GM10266 (cell line): ENCODE measurements at regions not wholly inside any gene's neighbourhood (a gene's known extent, or its start where the extent isn't known, plus 50 kb on each side); places are given as distances from the start of the nearest gene placed in this dataset.

Experiments used
- DNase-seq: peaks from one replicate; pipeline ENCODE4 v3.0.0; 2012; ENCODE audit errors: extremely low spot score
- CTCF ChIP-seq: IDR thresholded peaks from 2 replicates; pipeline ENCODE4 v1.5.1; 2012; ENCODE audit warnings: mild to moderate bottlenecking, low read depth; ENCODE audit not compliant: control insufficient read depth, insufficient read depth; ENCODE audit errors: missing control alignments

DNA sequence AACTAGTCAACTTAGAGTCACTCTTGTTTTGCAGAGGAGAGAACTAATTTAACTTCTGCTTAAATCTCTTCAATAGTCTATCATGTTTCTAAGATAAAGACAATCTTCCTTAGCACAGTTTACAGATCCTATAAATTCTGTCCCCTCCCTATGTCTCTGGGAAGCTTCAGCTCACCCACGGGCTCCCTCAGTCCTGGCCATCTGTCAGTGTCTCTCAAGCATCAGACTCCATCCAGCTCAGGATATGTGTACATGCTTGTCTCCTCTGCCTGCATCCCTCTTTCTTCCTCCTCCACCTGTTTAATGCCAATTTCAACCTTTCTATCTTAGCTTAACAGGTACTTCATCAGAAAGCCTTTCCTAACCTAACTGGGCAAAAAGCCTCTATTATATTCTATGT, 177.1 kb upstream of the PTER start:
- no peak for TF ChIP-seq CTCF

DNA sequence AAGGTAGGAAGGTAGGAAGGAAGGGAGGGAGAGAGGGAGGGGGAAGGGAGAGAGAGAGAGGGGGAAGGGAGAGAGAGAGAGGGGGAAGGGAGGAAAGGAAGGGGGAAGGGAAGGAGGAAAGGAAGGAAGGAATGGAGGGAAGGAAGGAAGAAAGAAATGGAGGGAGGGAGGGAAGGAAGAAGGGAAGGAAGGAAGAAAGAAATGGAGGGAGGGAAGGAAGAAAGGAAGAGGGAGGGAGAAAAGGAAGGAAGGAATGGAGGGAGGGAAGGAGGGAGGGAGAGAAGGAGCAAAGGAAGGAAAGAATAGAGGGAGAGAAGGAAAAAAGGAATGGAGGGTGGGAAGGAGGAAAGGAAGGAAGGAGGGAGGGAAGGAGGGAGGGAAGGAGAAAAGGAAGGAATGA, 176.4 kb upstream of the PTER start:
- DNase-seq = no peak
- no peak for TF ChIP-seq CTCF

More for the DNA sequence above, 177.1 kb upstream of the PTER start:
- DNase-seq = no peak

- no peak for TF ChIP-seq CTCF
- no peak for DNase-seq
These were observed 165.2 kb upstream of the PTER start for GRCh38 chr10:16271571-16271970.

DNA sequence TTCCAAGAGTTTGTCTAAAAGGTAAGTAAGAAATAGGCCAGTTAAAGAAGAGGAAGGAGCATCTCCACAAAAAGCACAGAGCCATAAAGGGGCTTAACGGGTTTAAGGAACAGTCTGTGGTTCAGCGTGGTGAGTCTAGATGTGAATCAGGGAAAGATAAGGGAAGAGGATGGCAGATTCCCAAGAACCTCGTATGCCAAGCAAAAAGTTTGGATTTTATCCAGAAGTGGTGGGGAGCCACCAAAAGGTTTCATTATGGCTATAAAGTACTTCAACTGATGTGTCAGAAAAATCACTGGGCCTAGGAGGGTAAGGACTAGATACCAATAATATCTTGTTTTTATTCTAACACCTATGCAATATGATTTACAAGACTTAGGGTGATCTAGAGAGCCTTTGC, 161.9 kb upstream of the PTER start:
- DNase-seq = no peak
- no peak for TF ChIP-seq CTCF

DNA sequence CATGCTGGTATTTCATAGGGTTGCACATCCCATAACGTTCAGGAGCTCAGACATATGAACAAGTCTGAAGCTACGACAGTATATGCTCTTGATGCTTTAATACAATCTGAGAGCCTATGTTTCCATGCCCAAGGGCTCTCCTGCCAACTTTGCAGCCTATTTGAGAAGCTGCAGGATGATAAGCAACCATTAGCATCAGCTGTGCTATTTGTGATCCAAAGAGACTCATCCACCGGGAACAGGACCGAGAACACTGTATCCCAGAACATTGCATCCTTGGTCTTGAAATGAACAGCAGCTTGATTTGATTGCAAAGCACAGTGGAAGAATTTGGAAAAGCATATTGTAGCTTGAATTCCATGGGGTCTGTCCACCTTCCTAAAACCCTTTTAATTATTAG, 156.2 kb upstream of the PTER start:
- TF ChIP-seq CTCF = no peak
- DNase-seq = no peak

- no peak for TF ChIP-seq CTCF
- DNase-seq = no peak
These were observed 144.4 kb upstream of the PTER start for GRCh38 chr10:16292366-16292765.

- TF ChIP-seq CTCF = no peak
- no peak for DNase-seq
These were observed 139.7 kb upstream of the PTER start for GRCh38 chr10:16297069-16297468.
